ENCODE measurements at regions not wholly inside any gene's neighbourhood (a gene's known extent, or its start where the extent isn't known, plus 50 kb on each side); places are given as distances from the start of the nearest gene placed in this dataset.

DNA sequence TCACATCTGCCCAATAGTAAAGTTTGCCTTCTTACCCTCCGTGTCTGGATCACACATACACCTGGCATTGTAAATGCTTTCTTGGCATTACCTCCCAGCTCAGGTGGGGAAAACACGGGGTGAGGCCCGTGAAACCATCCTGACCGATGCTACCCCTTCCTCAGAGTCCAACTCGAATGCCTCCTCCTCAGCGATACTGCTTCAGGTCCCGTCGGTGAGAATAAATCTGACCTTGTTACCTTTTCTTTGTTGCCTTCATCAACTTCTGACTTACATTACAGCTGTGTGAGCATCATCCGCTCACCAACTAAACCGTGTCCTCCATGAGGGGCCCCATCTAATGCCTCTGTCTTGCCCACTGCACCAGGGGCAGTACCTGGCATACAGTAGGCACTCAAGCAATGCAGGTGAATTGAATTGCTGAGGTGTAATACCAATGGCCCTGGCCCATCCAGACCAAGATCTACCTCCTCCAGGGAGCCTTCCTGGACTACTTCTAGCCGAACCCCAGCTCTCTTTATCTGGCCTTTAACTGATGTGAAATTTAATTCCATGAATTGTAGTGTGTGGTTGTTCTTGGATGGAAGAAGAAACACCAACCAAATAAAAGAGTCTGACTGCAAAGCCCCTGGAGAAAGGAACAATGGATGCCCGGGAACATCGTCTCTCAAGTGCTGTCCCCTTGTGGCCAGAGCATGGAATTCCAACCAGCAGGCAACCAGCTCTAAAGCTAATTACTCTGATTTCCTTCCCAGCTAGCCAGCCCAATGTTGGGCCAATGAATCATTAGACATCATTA lies 141.5 kb downstream of the ANKRD60 start:
- TF ChIP-seq CTCF (IDR thresholded peaks at IDR 0.05): peak; percentile 93
- no peak for TF ChIP-seq ZFX (IDR thresholded peaks at IDR 0.05; ENCODE audit: borderline replicate concordance)

All from 22Rv1 (cell line).